Activated naive CD8-positive, alpha-beta T cell treated with anti-CD3 and anti-CD28 coated beads, Interleukin-2, amount 10 ng/mL, durations not matched to agents 7 days and 5 days (primary cell): ENCODE measurements at regions not wholly inside any gene's neighbourhood (a gene's known extent, or its start where the extent isn't known, plus 50 kb on each side); places are given as distances from the start of the nearest gene placed in this dataset.
"Not testable (repeated sequence)": the region's sequence is repeated elsewhere in the genome, so short reads cannot be mapped to it uniquely, and the experiment has no call there.

Experiments used
- ATAC-seq: fragments of 150-1000 bp; cut with Tn5 transposase; one replicate; pipeline ENCODE4 v1.10.0; 2021; ENCODE audit warnings: low read depth, moderate library complexity
- POLR2A ChIA-PET: fragments of 350-600 bp; sonication (Branson Sonifier 250); formaldehyde crosslinking; loops from one replicate; lab custom pipeline; 2021; ENCODE audit warnings: antibody characterized with exemption; lab: Charles Lee
- DNase-seq: peaks from one replicate; pipeline ENCODE4 v3.0.0; 2021
- H3K27ac Mint-ChIP-seq: one replicate; pipeline ENCODE4 v1.8.0; 2022; ENCODE audit warnings: mild to moderate bottlenecking, mixed read lengths
- H3K27me3 Mint-ChIP-seq: one replicate; pipeline ENCODE4 v1.8.0; 2022; ENCODE audit warnings: mild to moderate bottlenecking, moderate library complexity, mixed read lengths
- H3K36me3 Mint-ChIP-seq: one replicate; pipeline ENCODE4 v1.8.0; 2021; ENCODE audit warnings: mild to moderate bottlenecking, mixed read lengths
- H3K4me1 Mint-ChIP-seq: one replicate; pipeline ENCODE4 v1.8.0; 2021; ENCODE audit warnings: mixed read lengths
- H3K4me3 Mint-ChIP-seq: one replicate; pipeline ENCODE4 v1.8.0; 2022; ENCODE audit warnings: mild to moderate bottlenecking, moderate library complexity, mixed read lengths
- H3K9me3 Mint-ChIP-seq: one replicate; pipeline ENCODE4 v1.8.0; 2021; ENCODE audit warnings: mixed read lengths

GRCh38 chr1:185654952-185655314 lies 79.3 kb upstream of the HMCN1 start:
- Mint-ChIP-seq H3K9me3 (peaks cover 4% of the 10 kb centered on the region), H3K27me3 (no peaks in the 10 kb centered on the region), H3K27ac (no peak overlapping the region), H3K4me1 (peaks cover 2% of the 10 kb centered on the region), H3K36me3 (peaks cover 7% of the 10 kb centered on the region), H3K4me3 (no peak overlapping the region)
- POLR2A ChIA-PET = no interaction called here
- no peak for DNase-seq
- no peak for ATAC-seq

- POLR2A ChIA-PET = no interaction called here
Measured at GRCh38 chr1:185654199-185654951, 79.8 kb upstream of the HMCN1 start.

DNA sequence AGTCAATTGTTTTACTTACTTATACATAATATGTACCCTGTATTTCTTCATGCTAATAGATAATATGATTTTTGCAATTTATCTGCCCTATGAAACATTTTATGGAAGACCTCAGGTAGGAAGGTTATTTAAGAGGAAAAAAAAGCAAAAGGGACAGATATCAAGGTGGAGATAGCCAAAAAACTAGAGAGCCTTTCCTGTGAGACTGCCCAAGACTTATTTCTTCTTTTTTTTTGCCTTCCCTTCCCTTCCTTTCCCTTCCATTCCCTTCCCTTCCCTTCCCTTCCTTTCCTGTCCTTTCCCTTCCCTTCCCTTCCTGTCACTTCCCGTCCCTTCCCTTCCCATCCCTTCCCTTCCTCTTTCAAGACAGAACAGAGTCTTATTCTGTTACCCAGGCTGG lies 80.6 kb upstream of the HMCN1 start:
- DNase-seq = no peak
- no peak overlapping the region for H3K27ac Mint-ChIP-seq
- POLR2A ChIA-PET = no interaction called here
- H3K4me1 Mint-ChIP-seq = peaks cover 2% of the 10 kb centered on the region
- no peak overlapping the region for H3K4me3 Mint-ChIP-seq
- H3K27me3 Mint-ChIP-seq = no peaks in the 10 kb centered on the region
- peaks cover 7% of the 10 kb centered on the region for H3K36me3 Mint-ChIP-seq
- peaks cover 4% of the 10 kb centered on the region for H3K9me3 Mint-ChIP-seq
- no peak for ATAC-seq

More at GRCh38 chr1:185654199-185654951, 79.8 kb upstream of the HMCN1 start:
- H3K4me3 Mint-ChIP-seq = no peak overlapping the region
- no peak for ATAC-seq
- DNase-seq = no peak
- H3K36me3 Mint-ChIP-seq = peaks cover 7% of the 10 kb centered on the region
- no peak overlapping the region for H3K27ac Mint-ChIP-seq
- H3K9me3 Mint-ChIP-seq = peaks cover 4% of the 10 kb centered on the region
- no peaks in the 10 kb centered on the region for H3K27me3 Mint-ChIP-seq
- peaks cover 2% of the 10 kb centered on the region for H3K4me1 Mint-ChIP-seq

GRCh38 chr1:185652348-185652747 lies 81.8 kb upstream of the HMCN1 start:
- Mint-ChIP-seq H3K27me3 (no peaks in the 10 kb centered on the region), H3K4me3 (no peak overlapping the region), H3K9me3 (peaks cover 3% of the 10 kb centered on the region), H3K27ac (no peak overlapping the region), H3K36me3 (peaks cover 11% of the 10 kb centered on the region), H3K4me1 (peaks cover 11% of the 10 kb centered on the region)
- ATAC-seq = no peak
- POLR2A ChIA-PET = interaction anchor here (0.7 to 1.3 kb wide), 2 partner anchors 252 to 337 kb away, joined by 3 read pairs; no protein-coding TSS in a partner anchor
- DNase-seq = no peak

DNA sequence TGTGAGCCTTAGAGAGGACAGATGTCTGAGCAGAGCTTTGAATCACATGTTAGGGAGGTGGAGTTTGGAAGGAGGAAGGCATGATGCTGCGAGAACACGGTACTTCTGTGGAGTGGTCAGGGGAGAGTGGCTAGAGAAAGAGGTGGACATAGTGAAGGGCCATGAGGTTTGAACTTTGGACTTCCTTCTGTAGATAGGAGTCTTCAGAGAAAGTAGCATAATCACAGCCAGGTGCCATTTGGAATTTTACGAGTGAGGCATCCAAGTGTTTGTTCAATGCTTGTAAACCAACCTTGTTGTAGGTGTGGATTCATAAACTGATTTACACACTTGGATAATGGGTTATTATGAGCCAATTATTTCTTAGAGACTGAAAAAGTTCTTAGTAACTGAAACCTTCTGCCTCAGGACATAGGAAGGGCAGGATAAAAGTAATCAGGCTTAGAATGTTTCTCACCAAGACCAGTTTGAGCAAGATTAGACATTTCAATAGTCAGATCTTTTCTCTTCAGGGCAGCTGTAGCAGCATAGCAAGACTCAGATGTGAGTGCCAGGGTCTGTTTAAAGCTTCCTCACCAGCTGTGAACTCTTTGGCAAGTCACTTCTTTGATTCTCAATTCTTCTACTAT lies 83.5 kb upstream of the HMCN1 start:
- no peak for DNase-seq
- Mint-ChIP-seq H3K27me3 (no peaks in the 10 kb centered on the region), H3K9me3 (peaks cover 3% of the 10 kb centered on the region), H3K4me1 (peaks cover 24% of the 10 kb centered on the region), H3K4me3 (no peak overlapping the region), H3K27ac (no peak overlapping the region), H3K36me3 (peaks cover 11% of the 10 kb centered on the region)
- POLR2A ChIA-PET = no interaction called here
- no peak for ATAC-seq

- POLR2A ChIA-PET = interaction anchor here (1.0 to 3.3 kb wide), 2 partner anchors 26 to 333 kb away, joined by 3 to 19 read pairs; partner anchors contain the start of gene IVNS1ABP
- DNase-seq = no peak
- peaks cover 12% of the 10 kb centered on the region for H3K9me3 Mint-ChIP-seq
- no peak for ATAC-seq
- no peak overlapping the region for H3K4me3 Mint-ChIP-seq
- peaks cover 22% of the 10 kb centered on the region for H3K36me3 Mint-ChIP-seq
- H3K27me3 Mint-ChIP-seq = no peaks in the 10 kb centered on the region
- no peak overlapping the region for H3K27ac Mint-ChIP-seq
- peaks cover 33% of the 10 kb centered on the region for H3K4me1 Mint-ChIP-seq
Measured at GRCh38 chr1:185648858-185649589, 85.2 kb upstream of the HMCN1 start.

- H3K4me1 Mint-ChIP-seq = peaks cover 35% of the 10 kb centered on the region
- POLR2A ChIA-PET = interaction anchor here (0.6 to 3.3 kb wide), 3 partner anchors 28 to 331 kb away, joined by 3 to 19 read pairs (median 3); partner anchors contain the start of gene IVNS1ABP
- not testable (repeated sequence) for H3K27me3 Mint-ChIP-seq
- peak; percentile 31 for DNase-seq
- ATAC-seq = peak; percentile 47
- H3K4me3 Mint-ChIP-seq = peak overlapping the region; percentile 50
- H3K27ac Mint-ChIP-seq = peak overlapping the region; percentile 83
- H3K9me3 Mint-ChIP-seq = peaks cover 17% of the 10 kb centered on the region
- peaks cover 28% of the 10 kb centered on the region for H3K36me3 Mint-ChIP-seq
Measured at GRCh38 chr1:185647597-185648267, 86.5 kb upstream of the HMCN1 start.

DNA sequence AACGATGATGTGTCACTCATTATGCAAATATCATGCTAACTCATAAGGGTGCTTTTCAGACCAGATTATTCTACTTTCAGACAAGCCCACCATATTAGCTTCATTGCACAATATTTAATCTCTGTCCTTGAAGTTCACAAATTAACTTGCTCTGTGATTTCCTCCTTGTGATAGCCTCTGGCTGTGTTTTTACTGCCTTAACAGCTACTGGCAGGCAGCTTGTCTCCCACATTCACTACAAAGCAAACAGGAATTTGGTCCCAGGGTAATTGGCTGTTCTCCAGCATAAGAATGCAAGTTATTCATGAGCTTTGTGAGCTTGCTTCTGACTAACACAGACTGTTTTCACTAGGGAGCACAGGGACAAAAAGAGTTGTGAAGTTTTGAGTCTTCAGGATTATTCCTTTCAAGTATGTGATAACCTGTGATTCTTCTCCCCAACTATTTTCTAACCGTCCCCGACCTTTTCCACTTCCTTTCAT lies 87.9 kb upstream of the HMCN1 start:
- Mint-ChIP-seq H3K9me3 (peaks cover 24% of the 10 kb centered on the region), H3K27ac (peak overlapping the region; percentile 20), H3K36me3 (peaks cover 33% of the 10 kb centered on the region), H3K4me1 (peaks cover 35% of the 10 kb centered on the region), H3K27me3 (no peaks in the 10 kb centered on the region), H3K4me3 (peak overlapping the region; percentile 48)
- POLR2A ChIA-PET = interaction anchor here (0.7 to 3.3 kb wide), 4 partner anchors 9 to 330 kb away, joined by 3 to 19 read pairs (median 4); partner anchors contain the start of gene IVNS1ABP
- ATAC-seq (no peak), DNase-seq (no peak)

GRCh38 chr1:185645686-185646085 lies 88.5 kb upstream of the HMCN1 start:
- no peak for ATAC-seq
- POLR2A ChIA-PET = interaction anchor here (0.7 to 3.3 kb wide), 4 partner anchors 9 to 329 kb away, joined by 3 to 19 read pairs (median 4); partner anchors contain the start of gene IVNS1ABP
- Mint-ChIP-seq H3K27ac (no peak overlapping the region), H3K27me3 (no peaks in the 10 kb centered on the region), H3K36me3 (peaks cover 36% of the 10 kb centered on the region), H3K4me1 (peaks cover 35% of the 10 kb centered on the region), H3K9me3 (peaks cover 26% of the 10 kb centered on the region), H3K4me3 (no peak overlapping the region)
- DNase-seq = no peak

GRCh38 chr1:185645162-185645640 lies 89.0 kb upstream of the HMCN1 start:
- POLR2A ChIA-PET = interaction anchor here (0.6 kb wide), 1 partner anchor 328 kb away, joined by 3 read pairs; the partner anchor contains the start of gene IVNS1ABP
- no peak overlapping the region for H3K4me3 Mint-ChIP-seq
- DNase-seq = no peak
- peaks cover 32% of the 10 kb centered on the region for H3K4me1 Mint-ChIP-seq
- H3K9me3 Mint-ChIP-seq = peaks cover 27% of the 10 kb centered on the region
- H3K27me3 Mint-ChIP-seq = no peaks in the 10 kb centered on the region
- no peak overlapping the region for H3K27ac Mint-ChIP-seq
- peaks cover 38% of the 10 kb centered on the region for H3K36me3 Mint-ChIP-seq
- no peak for ATAC-seq

DNA sequence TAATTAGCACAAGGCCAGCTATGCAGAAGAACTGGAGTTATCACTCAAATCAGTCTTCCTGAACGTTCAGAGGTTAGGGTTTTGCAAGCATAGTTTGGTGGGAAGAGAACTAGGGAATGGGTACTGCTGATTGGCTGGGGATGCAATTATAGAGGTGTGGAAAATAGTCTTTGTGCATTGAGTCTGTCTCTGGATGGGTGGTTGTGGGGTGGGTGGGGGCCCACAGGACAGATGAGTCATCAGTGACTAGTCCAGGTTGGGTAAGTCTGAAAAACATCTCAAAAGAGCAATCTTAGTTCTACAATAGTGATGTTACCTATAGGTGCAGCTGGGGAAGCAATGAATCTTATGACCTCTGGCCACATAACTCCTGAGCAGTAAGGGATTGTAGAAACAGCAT lies 89.7 kb upstream of the HMCN1 start:
- H3K27ac Mint-ChIP-seq = no peak overlapping the region
- no peak for ATAC-seq
- POLR2A ChIA-PET = no interaction called here

DNA sequence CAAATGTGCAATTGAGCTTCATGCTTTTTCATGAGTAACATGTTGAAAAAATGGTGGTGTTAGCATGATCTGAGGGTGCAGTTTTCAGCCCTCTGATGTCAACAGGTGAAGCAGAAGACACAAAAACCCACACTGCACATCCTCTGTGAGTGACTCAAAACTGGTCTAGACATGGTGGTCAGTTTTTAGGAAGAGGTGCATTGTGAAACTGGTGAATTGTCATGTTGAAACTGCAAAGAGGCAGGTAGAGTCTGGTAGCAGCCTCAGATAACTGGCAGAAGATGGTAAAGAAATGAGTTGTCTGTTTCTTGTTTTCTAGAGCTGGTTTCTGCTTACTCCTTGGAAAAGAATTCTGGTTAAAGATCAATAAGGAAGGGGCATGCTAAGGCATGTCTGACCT lies 97.3 kb upstream of the HMCN1 start:
- peaks cover 47% of the 10 kb centered on the region for H3K36me3 Mint-ChIP-seq
- DNase-seq = no peak
- peaks cover 25% of the 10 kb centered on the region for H3K4me1 Mint-ChIP-seq
- H3K27ac Mint-ChIP-seq = peak overlapping the region; percentile 81
- peak overlapping the region; percentile 43 for H3K4me3 Mint-ChIP-seq
- ATAC-seq = peak; percentile 98
- POLR2A ChIA-PET = interaction anchor here (0.6 to 2.3 kb wide), 6 partner anchors 10 to 320 kb away, joined by 3 to 10 read pairs (median 6); partner anchors contain the start of gene IVNS1ABP
- H3K27me3 Mint-ChIP-seq = no peaks in the 10 kb centered on the region
- H3K9me3 Mint-ChIP-seq = peaks cover 28% of the 10 kb centered on the region

More for the DNA sequence above, 89.7 kb upstream of the HMCN1 start:
- Mint-ChIP-seq H3K9me3 (peaks cover 27% of the 10 kb centered on the region), H3K36me3 (peaks cover 41% of the 10 kb centered on the region), H3K27me3 (no peaks in the 10 kb centered on the region), H3K4me1 (peaks cover 32% of the 10 kb centered on the region), H3K4me3 (no peak overlapping the region)
- DNase-seq = no peak
